Mesothelial cell of epicardium (in vitro differentiated cells): ENCODE measurements at regions not wholly inside any gene's neighbourhood (a gene's known extent, or its start where the extent isn't known, plus 50 kb on each side); places are given as distances from the start of the nearest gene placed in this dataset.
"Not testable (repeated sequence)": the region's sequence is repeated elsewhere in the genome, so short reads cannot be mapped to it uniquely, and the experiment has no call there.

Source experiments
- DNase-seq, 2 experiments: peaks; one replicate each; pipeline ENCODE4 v3.0.0; 2021; ENCODE audit warnings: low spot score in 2 of 2; ENCODE audit not compliant: unreplicated experiment in 2 of 2
- H3K27ac Mint-ChIP-seq: 2 replicates; pipeline ENCODE4 v1.8.0; 2021; ENCODE audit warnings: mixed read lengths
- H3K27me3 Mint-ChIP-seq: 2 replicates; pipeline ENCODE4 v1.8.0; 2021; ENCODE audit warnings: low read depth, mixed read lengths
- H3K36me3 Mint-ChIP-seq: 2 replicates; pipeline ENCODE4 v1.8.0; 2021; ENCODE audit warnings: mixed read lengths
- H3K4me1 Mint-ChIP-seq: 2 replicates; pipeline ENCODE4 v1.8.0; 2021; ENCODE audit warnings: mixed read lengths
- H3K4me3 Mint-ChIP-seq: 2 replicates; pipeline ENCODE4 v1.8.0; 2021; ENCODE audit warnings: mild to moderate bottlenecking, moderate library complexity, mixed read lengths
- H3K9me3 Mint-ChIP-seq: 2 replicates; pipeline ENCODE4 v1.8.0; 2021; ENCODE audit warnings: mixed read lengths
- TF ChIP-seq, protein P1 (sequence below): fragments of 200-600 bp; sonication (generic); IDR thresholded peaks from one replicate; pipeline ENCODE4 v1.5.0; 2021; ENCODE audit warnings: antibody characterized with exemption; ENCODE audit not compliant: unreplicated experiment

DNA sequence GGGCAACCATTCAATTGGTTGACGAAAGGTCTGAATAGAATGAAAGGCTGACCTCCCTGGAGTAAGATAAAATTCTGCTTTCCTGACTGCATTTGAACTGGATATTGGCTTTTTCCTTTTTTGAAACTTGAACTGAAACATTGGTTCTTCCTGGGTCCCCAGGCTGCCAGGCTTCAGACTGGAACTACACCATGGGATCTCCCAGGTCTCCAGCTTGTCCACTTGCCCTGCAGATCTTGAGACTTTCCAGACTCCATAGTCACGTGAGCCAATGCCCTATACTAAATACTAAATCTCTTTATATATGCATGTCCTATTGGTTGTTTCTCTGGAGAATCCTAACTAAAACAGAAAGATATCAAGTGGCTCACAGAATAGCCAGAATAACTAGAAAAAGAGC lies 118.7 kb upstream of the KRR1 start:
- DNase-seq = no peak
- Mint-ChIP-seq H3K27ac (no peak overlapping the region), H3K4me1 (peaks cover 19% of the 10 kb centered on the region), H3K36me3 (peaks cover 2% of the 10 kb centered on the region), H3K9me3 (peaks cover 4% of the 10 kb centered on the region), H3K4me3 (no peak overlapping the region), H3K27me3 (no peaks in the 10 kb centered on the region)
- TF ChIP-seq, protein P1, sequence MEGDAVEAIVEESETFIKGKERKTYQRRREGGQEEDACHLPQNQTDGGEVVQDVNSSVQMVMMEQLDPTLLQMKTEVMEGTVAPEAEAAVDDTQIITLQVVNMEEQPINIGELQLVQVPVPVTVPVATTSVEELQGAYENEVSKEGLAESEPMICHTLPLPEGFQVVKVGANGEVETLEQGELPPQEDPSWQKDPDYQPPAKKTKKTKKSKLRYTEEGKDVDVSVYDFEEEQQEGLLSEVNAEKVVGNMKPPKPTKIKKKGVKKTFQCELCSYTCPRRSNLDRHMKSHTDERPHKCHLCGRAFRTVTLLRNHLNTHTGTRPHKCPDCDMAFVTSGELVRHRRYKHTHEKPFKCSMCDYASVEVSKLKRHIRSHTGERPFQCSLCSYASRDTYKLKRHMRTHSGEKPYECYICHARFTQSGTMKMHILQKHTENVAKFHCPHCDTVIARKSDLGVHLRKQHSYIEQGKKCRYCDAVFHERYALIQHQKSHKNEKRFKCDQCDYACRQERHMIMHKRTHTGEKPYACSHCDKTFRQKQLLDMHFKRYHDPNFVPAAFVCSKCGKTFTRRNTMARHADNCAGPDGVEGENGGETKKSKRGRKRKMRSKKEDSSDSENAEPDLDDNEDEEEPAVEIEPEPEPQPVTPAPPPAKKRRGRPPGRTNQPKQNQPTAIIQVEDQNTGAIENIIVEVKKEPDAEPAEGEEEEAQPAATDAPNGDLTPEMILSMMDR = no peak

DNA sequence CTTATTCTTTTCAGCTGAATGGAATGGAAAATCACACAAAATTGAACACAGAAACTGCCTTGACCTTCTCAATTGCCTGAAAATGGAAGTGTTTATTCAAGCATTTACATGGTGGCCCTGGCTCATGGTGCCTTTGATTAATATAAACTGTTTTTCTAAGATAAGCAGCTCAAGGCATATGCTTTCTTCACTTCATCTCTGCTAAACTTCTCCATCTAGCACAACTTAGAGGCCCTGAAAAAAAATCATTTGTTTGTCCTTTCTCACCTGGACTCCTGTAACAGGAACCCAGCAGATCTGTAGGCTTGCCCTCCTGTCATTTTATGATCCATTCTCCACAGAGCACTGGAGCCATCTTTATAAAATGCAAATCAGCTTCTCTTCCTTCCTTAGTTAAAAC lies 117.5 kb upstream of the KRR1 start:
- DNase-seq = no peak
- peaks cover 8% of the 10 kb centered on the region for H3K9me3 Mint-ChIP-seq
- peaks cover 13% of the 10 kb centered on the region for H3K4me1 Mint-ChIP-seq
- H3K36me3 Mint-ChIP-seq = peaks cover 2% of the 10 kb centered on the region
- H3K4me3 Mint-ChIP-seq = no peak overlapping the region
- TF ChIP-seq, protein P1 = no peak
- H3K27me3 Mint-ChIP-seq = no peaks in the 10 kb centered on the region
- H3K27ac Mint-ChIP-seq = peak overlapping the region; percentile 8

- Mint-ChIP-seq H3K36me3 (peaks cover 2% of the 10 kb centered on the region), H3K27ac (peak overlapping the region; percentile 4), H3K9me3 (peaks cover 8% of the 10 kb centered on the region), H3K27me3 (no peaks in the 10 kb centered on the region), H3K4me1 (peaks cover 13% of the 10 kb centered on the region), H3K4me3 (no peak overlapping the region)
- TF ChIP-seq, protein P1 = no peak
- DNase-seq = no peak
These were observed 117.1 kb upstream of the KRR1 start for GRCh38 chr12:75628511-75628910.

- Mint-ChIP-seq H3K9me3 (peaks cover 11% of the 10 kb centered on the region), H3K27ac (peak overlapping the region; percentile 34), H3K27me3 (no peaks in the 10 kb centered on the region), H3K4me1 (peaks cover 9% of the 10 kb centered on the region), H3K4me3 (no peak overlapping the region), H3K36me3 (no peaks in the 10 kb centered on the region)
- TF ChIP-seq, protein P1 = no peak
- DNase-seq = no peak
These were observed 112.3 kb upstream of the KRR1 start for GRCh38 chr12:75623631-75624154.

DNA sequence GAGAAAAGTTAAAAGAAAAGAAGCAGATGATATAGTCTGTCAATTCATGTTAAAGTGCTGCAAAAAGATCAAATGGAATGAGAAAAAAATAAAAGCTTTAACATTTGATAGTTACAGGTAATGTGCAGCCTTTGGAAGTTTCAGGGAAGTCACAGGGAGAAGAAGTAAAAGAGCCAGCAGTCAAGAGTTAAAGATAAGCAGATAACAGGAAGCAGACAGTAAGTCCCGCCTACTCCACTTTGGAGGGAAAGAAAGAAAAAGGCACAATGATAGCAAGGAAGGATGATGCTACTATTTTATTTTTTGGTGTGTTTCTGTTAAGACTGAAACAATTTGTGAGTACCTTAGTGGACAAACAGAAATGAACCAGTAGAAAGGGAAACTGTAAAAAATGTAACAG lies 111.1 kb upstream of the KRR1 start:
- H3K27ac Mint-ChIP-seq = no peak overlapping the region
- peaks cover 6% of the 10 kb centered on the region for H3K4me1 Mint-ChIP-seq
- no peaks in the 10 kb centered on the region for H3K27me3 Mint-ChIP-seq
- H3K9me3 Mint-ChIP-seq = peaks cover 11% of the 10 kb centered on the region
- H3K36me3 Mint-ChIP-seq = no peaks in the 10 kb centered on the region
- no peak for DNase-seq
- H3K4me3 Mint-ChIP-seq = no peak overlapping the region
- TF ChIP-seq, protein P1 = no peak

- H3K27me3 Mint-ChIP-seq, H3K27ac Mint-ChIP-seq, H3K4me1 Mint-ChIP-seq, H3K4me3 Mint-ChIP-seq, DNase-seq: not testable (repeated sequence)
- Mint-ChIP-seq H3K9me3 (peaks cover 46% of the 10 kb centered on the region), H3K36me3 (peaks cover 18% of the 10 kb centered on the region)
These were observed 103.0 kb upstream of the KRR1 start for GRCh38 chr12:75614396-75614795.
